CD4-positive, alpha-beta T cell (primary cell): ENCODE measurements at regions not wholly inside any gene's neighbourhood (a gene's known extent, or its start where the extent isn't known, plus 50 kb on each side); places are given as distances from the start of the nearest gene placed in this dataset.

Experiments
- ATAC-seq: fragments of 200-7000 bp; cut with Tn5 transposase; one replicate; pipeline ENCODE4 v1.10.0; 2022; ENCODE audit warnings: mild to moderate bottlenecking; ENCODE audit not compliant: poor library complexity
- CTCF ChIA-PET: fragments of 350-600 bp; sonication (Branson Sonifier 250); formaldehyde crosslinking; loops from one replicate; lab custom pipeline; 2021; ENCODE audit warnings: antibody characterized with exemption, inconsistent platforms; lab: Charles Lee
- POLR2A ChIA-PET: fragments of 350-600 bp; sonication (Branson Sonifier 250); formaldehyde crosslinking; loops from one replicate; lab custom pipeline; 2021; ENCODE audit warnings: antibody characterized with exemption, inconsistent platforms; lab: Charles Lee
- DNase-seq, 14 experiments: peaks; one replicate each; pipeline ENCODE4 v3.0.0-alpha.2; 2013 to 2020; ENCODE audit warnings: mixed read lengths in 2 of 14
- H3K27ac ChIP-seq, 2 donors: one replicate each; pipeline versions ENCODE4 v1.5.1 to v1.7.0; 2013; ENCODE audit warnings: low read length in 2 of 2, low read depth in 1 of 2, mild to moderate bottlenecking in 1 of 2
- H3K27me3 ChIP-seq, 2 experiments: 1 replicate in 1 of 2; 2 replicates in 1 of 2; pipeline versions ENCODE4 v1.6.1 to v1.7.0; 2013; ENCODE audit warnings: low read length in 2 of 2, control low read depth in 1 of 2, mild to moderate bottlenecking in 1 of 2, moderate library complexity in 1 of 2; ENCODE audit not compliant: insufficient read depth in 2 of 2, control insufficient read depth in 1 of 2
- H3K36me3 ChIP-seq: one replicate; pipeline ENCODE4 v1.6.1; 2013; ENCODE audit warnings: low read length, control low read depth; ENCODE audit not compliant: insufficient read depth
- H3K4me1 ChIP-seq: one replicate; pipeline ENCODE4 v1.6.1; 2013; ENCODE audit warnings: low read length, control low read depth; ENCODE audit not compliant: insufficient read depth
- H3K4me3 ChIP-seq: one replicate; pipeline ENCODE4 v1.5.1; 2013; ENCODE audit warnings: mild to moderate bottlenecking, low read length, moderate library complexity
- H3K9me3 ChIP-seq, 2 experiments: 1 replicate in 1 of 2; 2 replicates in 1 of 2; pipeline versions ENCODE4 v1.6.1 to v1.7.0; 2013; ENCODE audit warnings: low read length in 2 of 2, mild to moderate bottlenecking in 2 of 2, control low read depth in 1 of 2, moderate library complexity in 1 of 2; ENCODE audit not compliant: control insufficient read depth in 1 of 2, insufficient read depth in 1 of 2
- H3K27ac Mint-ChIP-seq: one replicate; pipeline ENCODE4 v1.8.0; 2020; ENCODE audit warnings: mixed read lengths
- H3K27me3 Mint-ChIP-seq: one replicate; pipeline ENCODE4 v1.8.0; 2021; ENCODE audit warnings: mixed read lengths
- H3K36me3 Mint-ChIP-seq: one replicate; pipeline ENCODE4 v1.8.0; 2021; ENCODE audit warnings: low read depth, mixed read lengths
- H3K4me1 Mint-ChIP-seq: one replicate; pipeline ENCODE4 v1.8.0; 2021; ENCODE audit warnings: low read depth, mixed read lengths
- H3K4me3 Mint-ChIP-seq: one replicate; pipeline ENCODE4 v1.8.0; 2020; ENCODE audit warnings: mild to moderate bottlenecking, mixed read lengths
- H3K9me3 Mint-ChIP-seq: one replicate; pipeline ENCODE4 v1.8.0; 2020; ENCODE audit warnings: mixed read lengths
- intact Hi-C, 2 experiments: fragments of 100-400 bp; cut with DNase I in 1 of 2; cut with micrococcal nuclease in 1 of 2; formaldehyde crosslinking; loops; one replicate each; pipeline versions ENCODE4 v1.15.1 to v1.9.0; 2023 to 2025; cut with DNase I, micrococcal nuclease
- TF ChIP-seq, protein P1 (sequence below): fragments of 200-600 bp; IDR thresholded peaks from one replicate; pipeline ENCODE4 v1.8.0; 2022; ENCODE audit warnings: antibody characterized with exemption, mild to moderate bottlenecking

DNA sequence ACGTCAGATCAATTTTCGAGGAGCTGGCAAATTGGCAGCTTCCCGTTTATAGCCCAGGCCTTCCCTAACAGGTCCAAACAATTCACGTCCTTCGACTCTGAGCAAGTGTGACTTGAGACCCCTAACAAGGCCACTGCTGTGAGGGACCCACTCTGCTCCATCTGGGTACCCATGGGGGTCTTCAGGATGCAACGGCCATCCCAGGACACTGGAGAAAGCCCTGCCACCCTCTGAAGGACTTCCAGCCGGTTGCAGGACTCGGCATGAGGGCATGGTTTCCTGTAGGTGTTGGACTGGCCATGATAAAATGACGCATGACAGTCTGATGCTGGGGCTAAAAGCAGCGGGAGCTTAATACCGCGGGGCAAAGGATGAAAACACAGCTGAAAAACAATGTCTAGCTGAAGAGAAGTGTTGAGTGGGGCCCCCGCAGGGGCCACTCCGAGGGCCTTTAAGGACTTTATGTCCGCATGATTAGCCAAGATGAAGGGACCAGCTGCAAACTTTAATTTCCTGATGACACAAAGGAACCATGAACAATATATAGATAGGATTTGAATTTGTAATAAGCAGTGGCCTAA is 113.3 kb upstream of the ZNF521 start:
- intact Hi-C loops = no loop called here
- Mint-ChIP-seq H3K36me3 (no peaks in the 10 kb centered on the region), H3K4me1 (no peaks in the 10 kb centered on the region), H3K27me3 (no peaks in the 10 kb centered on the region), H3K27ac (no peak overlapping the region), H3K4me3 (no peak overlapping the region), H3K9me3 (no peaks in the 10 kb centered on the region)
- no peaks in the 10 kb centered on the region for H3K9me3 ChIP-seq
- POLR2A ChIA-PET = no interaction called here
- TF ChIP-seq, protein P1, sequence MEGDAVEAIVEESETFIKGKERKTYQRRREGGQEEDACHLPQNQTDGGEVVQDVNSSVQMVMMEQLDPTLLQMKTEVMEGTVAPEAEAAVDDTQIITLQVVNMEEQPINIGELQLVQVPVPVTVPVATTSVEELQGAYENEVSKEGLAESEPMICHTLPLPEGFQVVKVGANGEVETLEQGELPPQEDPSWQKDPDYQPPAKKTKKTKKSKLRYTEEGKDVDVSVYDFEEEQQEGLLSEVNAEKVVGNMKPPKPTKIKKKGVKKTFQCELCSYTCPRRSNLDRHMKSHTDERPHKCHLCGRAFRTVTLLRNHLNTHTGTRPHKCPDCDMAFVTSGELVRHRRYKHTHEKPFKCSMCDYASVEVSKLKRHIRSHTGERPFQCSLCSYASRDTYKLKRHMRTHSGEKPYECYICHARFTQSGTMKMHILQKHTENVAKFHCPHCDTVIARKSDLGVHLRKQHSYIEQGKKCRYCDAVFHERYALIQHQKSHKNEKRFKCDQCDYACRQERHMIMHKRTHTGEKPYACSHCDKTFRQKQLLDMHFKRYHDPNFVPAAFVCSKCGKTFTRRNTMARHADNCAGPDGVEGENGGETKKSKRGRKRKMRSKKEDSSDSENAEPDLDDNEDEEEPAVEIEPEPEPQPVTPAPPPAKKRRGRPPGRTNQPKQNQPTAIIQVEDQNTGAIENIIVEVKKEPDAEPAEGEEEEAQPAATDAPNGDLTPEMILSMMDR = no peak
- ATAC-seq (no peak), DNase-seq (no peak)
- CTCF ChIA-PET = no interaction called here
- H3K27ac ChIP-seq = no peak overlapping the region
- H3K36me3 ChIP-seq = no peaks in the 10 kb centered on the region
- H3K4me3 ChIP-seq = no peak overlapping the region
- H3K27me3 ChIP-seq = no peaks in the 10 kb centered on the region
- no peaks in the 10 kb centered on the region for H3K4me1 ChIP-seq

DNA sequence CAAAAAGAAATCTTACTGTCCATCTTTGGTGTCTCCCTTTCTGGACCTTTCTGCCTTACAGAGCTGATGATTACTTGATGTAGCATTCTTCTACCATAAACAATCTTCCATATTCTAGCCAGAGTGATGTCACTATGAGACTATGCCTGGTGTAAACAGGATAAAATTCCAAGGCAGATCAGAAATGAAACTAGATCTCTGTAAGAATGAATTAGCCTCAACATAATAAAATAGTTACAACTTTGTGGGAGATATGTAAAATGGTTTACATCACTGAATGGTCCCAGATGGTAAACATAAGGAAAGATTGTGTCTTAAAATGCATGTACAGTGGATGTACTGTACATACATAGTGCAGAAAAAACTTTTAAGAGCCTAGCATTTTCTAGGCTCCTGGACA is 112.3 kb upstream of the ZNF521 start:
- Mint-ChIP-seq H3K27ac (no peak overlapping the region), H3K9me3 (no peaks in the 10 kb centered on the region), H3K4me1 (no peaks in the 10 kb centered on the region), H3K36me3 (no peaks in the 10 kb centered on the region), H3K27me3 (no peaks in the 10 kb centered on the region), H3K4me3 (no peak overlapping the region)
- Histone ChIP-seq H3K4me1 (no peaks in the 10 kb centered on the region), H3K9me3 (no peaks in the 10 kb centered on the region), H3K27ac (no peak overlapping the region), H3K27me3 (no peaks in the 10 kb centered on the region), H3K36me3 (no peaks in the 10 kb centered on the region), H3K4me3 (no peak overlapping the region)
- TF ChIP-seq, protein P1 = no peak
- POLR2A ChIA-PET = no interaction called here
- intact Hi-C loops = no loop called here
- CTCF ChIA-PET = no interaction called here
- DNase-seq (no peak), ATAC-seq (no peak)

DNA sequence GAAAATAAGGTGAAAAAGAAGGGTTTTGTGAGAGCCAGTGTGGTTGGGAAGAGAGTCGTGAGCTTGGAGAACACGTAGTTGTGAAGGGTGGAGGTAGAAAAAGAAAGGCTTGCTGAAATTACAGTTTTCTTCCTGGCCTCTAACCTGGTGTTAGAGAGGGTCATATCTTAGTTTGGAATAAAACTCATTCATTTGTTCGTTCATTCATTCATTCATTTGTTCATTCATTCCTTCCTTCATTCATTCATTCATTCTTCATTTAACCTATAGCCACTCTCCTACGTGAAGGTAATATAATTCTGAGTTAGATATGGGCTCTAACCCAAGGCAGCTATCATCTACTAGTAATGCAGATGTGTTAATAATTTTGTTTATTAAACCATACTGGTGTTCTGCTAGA is 111.8 kb upstream of the ZNF521 start:
- H3K9me3 Mint-ChIP-seq = no peaks in the 10 kb centered on the region
- H3K27me3 Mint-ChIP-seq = no peaks in the 10 kb centered on the region

More for the DNA sequence above, 111.8 kb upstream of the ZNF521 start:
- no peak overlapping the region for H3K27ac Mint-ChIP-seq
- ATAC-seq (no peak), DNase-seq (no peak)
- Histone ChIP-seq H3K36me3 (no peaks in the 10 kb centered on the region), H3K27ac (no peak overlapping the region), H3K27me3 (no peaks in the 10 kb centered on the region), H3K9me3 (no peaks in the 10 kb centered on the region), H3K4me1 (no peaks in the 10 kb centered on the region), H3K4me3 (no peak overlapping the region)
- ChIA-PET POLR2A (no interaction called here), CTCF (no interaction called here)
- H3K36me3 Mint-ChIP-seq = no peaks in the 10 kb centered on the region
- no peak overlapping the region for H3K4me3 Mint-ChIP-seq
- TF ChIP-seq, protein P1 = no peak
- intact Hi-C loops = no loop called here
- no peaks in the 10 kb centered on the region for H3K4me1 Mint-ChIP-seq
